Endothelial cell of umbilical vein (primary cell): ENCODE measurements at regions not wholly inside any gene's neighbourhood (a gene's known extent, or its start where the extent isn't known, plus 50 kb on each side); places are given as distances from the start of the nearest gene placed in this dataset.

Source experiments
- BruUV-seq: library from RNA; stranded (reverse); fragments of 400-500 nt; replicated peaks from 2 replicates; lab custom pipeline; 2021; lab: Mats Ljungman, UMichigan
- CTCF ChIA-PET: fragments of 300-600, 350-600 bp; sonication (Branson Sonifier 250); formaldehyde crosslinking; loops from one replicate; lab custom pipeline; 2021; ENCODE audit warnings: antibody characterized with exemption, inconsistent platforms; lab: Charles Lee
- POLR2A ChIA-PET: fragments of 300-600, 350-600 bp; sonication (Branson Sonifier 250); formaldehyde crosslinking; loops from one replicate; lab custom pipeline; 2021; ENCODE audit warnings: antibody characterized with exemption, inconsistent platforms; lab: Charles Lee
- DNase-seq: peaks from one replicate; pipeline ENCODE4 v3.0.0-alpha.2; 2011; ENCODE audit warnings: low read depth, low spot score
- FAIRE-seq: peaks from 2 replicates; lab custom pipeline; 2011; peaks lifted over from hg19 to GRCh38; lab: Jason Lieb, UNC
- H2AFZ ChIP-seq: 2 replicates; pipeline ENCODE4 v1.6.0; 2012; ENCODE audit warnings: low read depth, low read length, control low read depth, inconsistent platforms
- H3K27ac ChIP-seq: 2 replicates; pipeline ENCODE4 v1.5.1; 2011; ENCODE audit warnings: low read depth, mild to moderate bottlenecking, control low read depth, low read length, moderate library complexity; ENCODE audit not compliant: insufficient read depth
- H3K27me3 ChIP-seq, 2 experiments: 2 replicates each; pipeline versions ENCODE4 v1.6.0 to v1.6.1; 2011; ENCODE audit warnings: low read length in 2 of 2, mixed read lengths in 1 of 2; ENCODE audit not compliant: control insufficient read depth in 2 of 2, insufficient read depth in 2 of 2
- H3K36me3 ChIP-seq, 2 experiments: 2 replicates in 1 of 2; 3 replicates in 1 of 2; pipeline ENCODE4 v1.5.1; 2011; ENCODE audit warnings: low read length in 2 of 2, mild to moderate bottlenecking in 1 of 2, moderate library complexity in 1 of 2; ENCODE audit not compliant: control insufficient read depth in 2 of 2, insufficient read depth in 2 of 2; ENCODE audit errors: extremely low read depth in 1 of 2
- H3K4me1 ChIP-seq: 3 replicates; pipeline ENCODE4 v1.5.1; 2011; ENCODE audit warnings: mild to moderate bottlenecking, low read length; ENCODE audit not compliant: control insufficient read depth, insufficient read depth; ENCODE audit errors: extremely low read depth
- H3K4me2 ChIP-seq: 2 replicates; pipeline ENCODE4 v1.6.1; 2011; ENCODE audit warnings: low read length, control low read depth, mixed read lengths; ENCODE audit not compliant: insufficient read depth
- H3K4me3 ChIP-seq, 3 experiments: fragments of 200-600 bp in 1 of 3; sonication (generic), shearing (Covaris generic) in 1 of 3; replicated peaks in 1 of 3; 2 replicates each; pipeline ENCODE4 v1.5.1; 2011 to 2016; ENCODE audit warnings: control low read depth in 3 of 3, low read length in 3 of 3, mild to moderate bottlenecking in 2 of 3, inconsistent platforms in 1 of 3, low read depth in 1 of 3, moderate library complexity in 1 of 3; ENCODE audit not compliant: insufficient read depth in 1 of 3
- H3K79me2 ChIP-seq: 2 replicates; pipeline ENCODE4 v1.6.0; 2012; ENCODE audit warnings: low read length, inconsistent platforms; ENCODE audit not compliant: control insufficient read depth, insufficient read depth
- H3K9ac ChIP-seq: replicated peaks from 2 replicates; pipeline ENCODE3; 2011; ENCODE audit warnings: low read length, control low read depth; ENCODE audit not compliant: insufficient read depth; ENCODE audit errors: extremely low read depth
- H3K9me1 ChIP-seq: replicated peaks from 3 replicates; pipeline ENCODE4 v1.6.0; 2011; ENCODE audit warnings: mild to moderate bottlenecking, low read length; ENCODE audit not compliant: control insufficient read depth, insufficient read depth; ENCODE audit errors: extremely low read depth
- H3K9me3 ChIP-seq: replicated peaks from 2 replicates; pipeline ENCODE4 v1.5.1; 2012; ENCODE audit warnings: low read length, inconsistent platforms; ENCODE audit not compliant: control insufficient read depth, insufficient read depth
- H4K20me1 ChIP-seq: replicated peaks from 2 replicates; pipeline ENCODE3; 2011; ENCODE audit warnings: mild to moderate bottlenecking, low read length; ENCODE audit not compliant: control insufficient read depth, insufficient read depth; ENCODE audit errors: extremely low read depth
- EZH2 ChIP-seq: IDR thresholded peaks from 2 replicates; pipeline ENCODE4 v1.6.1; 2012; ENCODE audit warnings: borderline replicate concordance, low read depth, mild to moderate bottlenecking, moderate library complexity, low read length, inconsistent platforms; ENCODE audit not compliant: severe bottlenecking
- FOS ChIP-seq: IDR thresholded peaks from 2 replicates; pipeline ENCODE4 v1.6.1; 2011; ENCODE audit warnings: mild to moderate bottlenecking, low read length, moderate library complexity, borderline replicate concordance; ENCODE audit not compliant: insufficient read depth
- GATA2 ChIP-seq: IDR thresholded peaks from 2 replicates; pipeline ENCODE4 v1.7.0; 2011; ENCODE audit warnings: low read depth, mild to moderate bottlenecking, moderate library complexity, mixed read lengths, low read length; ENCODE audit not compliant: insufficient read length, insufficient read depth
- JUN ChIP-seq: IDR thresholded peaks from 2 replicates; pipeline ENCODE4 v1.6.1; 2011; ENCODE audit warnings: borderline replicate concordance, low read depth; ENCODE audit not compliant: insufficient read length, insufficient read depth
- MYC ChIP-seq: IDR thresholded peaks from one replicate; pipeline ENCODE4 v1.6.1; 2011; ENCODE audit warnings: mild to moderate bottlenecking, low read depth, low read length
- POLR2A ChIP-seq: IDR thresholded peaks from 2 replicates; pipeline ENCODE4 v1.6.1; 2012; ENCODE audit warnings: low read depth, mild to moderate bottlenecking, control low read depth, low read length
- POLR2AphosphoS5 ChIP-seq: IDR thresholded peaks from 2 replicates; pipeline ENCODE4 v1.6.1; 2012; ENCODE audit warnings: low read depth, mild to moderate bottlenecking, control low read depth, low read length, moderate library complexity; ENCODE audit not compliant: insufficient read depth
- dilution Hi-C: fragments of 300-500 bp; cut with MboI; formaldehyde crosslinking; loops from one replicate; pipeline ENCODE4 v1.15.0; 2019; ENCODE audit warnings: low sequenced_read_pairs; ENCODE audit not compliant: extremely low pct_ligation_motif_present
- intact Hi-C: fragments of 100-400 bp; cut with micrococcal nuclease; formaldehyde crosslinking; loops from one replicate; pipeline ENCODE4 v1.10.0; 2022
- TF ChIP-seq, protein P1 (sequence below), 2 donors: IDR thresholded peaks; 1 replicate in 1 of 2; 2 replicates in 1 of 2; pipeline ENCODE4 v1.5.1; 2011; ENCODE audit warnings: low read length in 2 of 2, mild to moderate bottlenecking in 2 of 2, moderate library complexity in 2 of 2, control low read depth in 1 of 2, inconsistent platforms in 1 of 2, low read depth in 1 of 2; ENCODE audit not compliant: insufficient read depth in 1 of 2; ENCODE audit errors: extremely low read depth in 1 of 2
- TF ChIP-seq, protein P2 (sequence below): IDR thresholded peaks from 2 replicates; pipeline ENCODE4 v1.6.1; 2011; ENCODE audit not compliant: insufficient read depth, insufficient read length

DNA sequence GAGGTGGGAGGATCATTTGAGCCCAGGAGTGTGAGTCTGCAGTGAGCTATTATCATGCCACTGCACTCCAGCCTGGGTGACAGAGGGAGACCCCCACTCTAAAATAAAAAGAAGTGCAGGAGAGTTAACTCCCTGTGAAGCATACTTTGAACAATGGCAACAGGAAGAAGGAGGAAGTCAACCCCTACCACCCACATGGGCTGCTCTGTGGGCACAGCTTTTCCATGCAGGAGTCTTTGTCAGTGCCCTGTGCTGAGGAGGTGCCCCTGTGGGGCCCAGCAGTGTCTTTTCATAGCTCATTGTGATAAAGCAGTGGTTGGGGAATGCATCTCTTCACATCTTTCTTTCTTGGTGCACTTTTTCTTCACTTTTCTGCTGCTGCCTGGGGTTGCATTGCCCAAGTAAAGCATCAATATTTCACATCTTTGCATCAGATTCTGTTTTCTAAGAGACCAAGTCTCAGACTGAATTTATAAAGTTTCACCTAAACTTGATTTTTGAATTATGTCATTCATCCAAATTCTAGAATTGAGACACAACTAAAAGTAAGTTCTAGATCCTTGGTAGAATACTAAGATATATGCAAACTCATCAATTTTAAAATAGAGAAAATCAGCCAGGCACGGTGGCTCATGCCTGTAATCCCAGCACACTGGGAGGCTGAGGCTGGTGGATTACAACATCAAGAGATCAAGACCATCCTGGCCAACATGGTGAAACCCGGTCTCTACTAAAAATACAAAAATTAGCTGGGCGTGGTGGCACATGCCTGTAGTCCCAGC lies 316.6 kb downstream of the DNAH5 start:
- Histone ChIP-seq H3K36me3 (no peaks in the 10 kb centered on the region), H3K27me3 (no peaks in the 10 kb centered on the region), H2AFZ (no peak overlapping the region), H3K79me2 (no peaks in the 10 kb centered on the region), H3K9me1 (no peaks in the 10 kb centered on the region), H3K27ac (no peak overlapping the region), H3K4me2 (no peak overlapping the region), H3K4me1 (no peaks in the 10 kb centered on the region), H4K20me1 (no peaks in the 10 kb centered on the region), H3K9ac (no peak overlapping the region), H3K9me3 (no peaks in the 10 kb centered on the region), H3K4me3 (no peak overlapping the region)
- POLR2A ChIA-PET: no interaction called here
- CTCF ChIA-PET: no interaction called here
- BruUV-seq: no TSS peak
- intact Hi-C loops (no loop called here), dilution Hi-C loops (no loop called here)
- TF ChIP-seq POLR2AphosphoS5: no peak
- TF ChIP-seq MYC: no peak
- DNase-seq (no peak), FAIRE-seq (no peak)

DNA sequence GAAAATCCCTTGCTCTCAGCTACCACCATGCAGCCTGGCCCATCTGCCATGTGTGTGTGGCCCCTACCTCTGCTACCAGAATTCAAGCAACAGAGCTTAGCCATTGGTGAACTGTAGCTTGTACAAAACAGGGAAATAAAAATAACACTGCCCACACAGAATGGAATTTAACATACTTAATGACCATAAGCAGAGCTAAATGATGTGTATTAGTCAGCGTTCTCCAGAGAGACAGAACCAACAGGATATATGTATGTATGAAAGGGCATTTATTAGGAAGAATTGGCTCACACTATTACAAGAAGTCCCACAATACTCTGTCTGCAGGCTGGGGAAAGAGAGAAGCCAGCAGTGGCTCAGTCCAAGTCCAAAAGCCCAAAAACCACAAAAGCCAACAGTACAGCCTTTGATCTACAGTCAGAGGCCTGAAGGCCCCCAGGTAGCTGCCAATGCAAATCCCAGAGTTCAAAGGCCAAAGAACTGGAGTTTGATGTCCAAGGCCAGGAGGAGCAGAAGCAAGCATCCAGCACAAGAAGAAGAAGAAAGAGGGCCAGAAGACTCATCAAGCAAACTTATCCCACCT lies 318.8 kb downstream of the DNAH5 start:
- dilution Hi-C loops: no loop called here
- Histone ChIP-seq H3K4me1 (no peaks in the 10 kb centered on the region), H4K20me1 (no peaks in the 10 kb centered on the region), H3K36me3 (no peaks in the 10 kb centered on the region), H3K27ac (no peak overlapping the region), H3K79me2 (no peaks in the 10 kb centered on the region), H3K9me1 (no peaks in the 10 kb centered on the region), H3K4me3 (no peak overlapping the region), H2AFZ (no peak overlapping the region), H3K27me3 (no peaks in the 10 kb centered on the region), H3K9ac (no peak overlapping the region), H3K9me3 (no peaks in the 10 kb centered on the region), H3K4me2 (no peak overlapping the region)
- intact Hi-C loops: no loop called here
- no peak for FAIRE-seq
- POLR2A ChIA-PET: no interaction called here
- CTCF ChIA-PET: no interaction called here
- TF ChIP-seq GATA2: no peak
- no peak for TF ChIP-seq EZH2
- no peak for TF ChIP-seq POLR2AphosphoS5
- TF ChIP-seq JUN: no peak
- TF ChIP-seq MYC: no peak
- TF ChIP-seq POLR2A: no peak
- TF ChIP-seq FOS: no peak
- TF ChIP-seq, protein P1, sequence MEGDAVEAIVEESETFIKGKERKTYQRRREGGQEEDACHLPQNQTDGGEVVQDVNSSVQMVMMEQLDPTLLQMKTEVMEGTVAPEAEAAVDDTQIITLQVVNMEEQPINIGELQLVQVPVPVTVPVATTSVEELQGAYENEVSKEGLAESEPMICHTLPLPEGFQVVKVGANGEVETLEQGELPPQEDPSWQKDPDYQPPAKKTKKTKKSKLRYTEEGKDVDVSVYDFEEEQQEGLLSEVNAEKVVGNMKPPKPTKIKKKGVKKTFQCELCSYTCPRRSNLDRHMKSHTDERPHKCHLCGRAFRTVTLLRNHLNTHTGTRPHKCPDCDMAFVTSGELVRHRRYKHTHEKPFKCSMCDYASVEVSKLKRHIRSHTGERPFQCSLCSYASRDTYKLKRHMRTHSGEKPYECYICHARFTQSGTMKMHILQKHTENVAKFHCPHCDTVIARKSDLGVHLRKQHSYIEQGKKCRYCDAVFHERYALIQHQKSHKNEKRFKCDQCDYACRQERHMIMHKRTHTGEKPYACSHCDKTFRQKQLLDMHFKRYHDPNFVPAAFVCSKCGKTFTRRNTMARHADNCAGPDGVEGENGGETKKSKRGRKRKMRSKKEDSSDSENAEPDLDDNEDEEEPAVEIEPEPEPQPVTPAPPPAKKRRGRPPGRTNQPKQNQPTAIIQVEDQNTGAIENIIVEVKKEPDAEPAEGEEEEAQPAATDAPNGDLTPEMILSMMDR (IDR thresholded peaks at IDR 0.05; ENCODE audit: extremely low read depth in 1 of 2, insufficient read depth in 1 of 2, low read depth in 1 of 2, low read length in 2 of 2): no peak
- TF ChIP-seq, protein P2, sequence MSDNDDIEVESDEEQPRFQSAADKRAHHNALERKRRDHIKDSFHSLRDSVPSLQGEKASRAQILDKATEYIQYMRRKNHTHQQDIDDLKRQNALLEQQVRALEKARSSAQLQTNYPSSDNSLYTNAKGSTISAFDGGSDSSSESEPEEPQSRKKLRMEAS: no peak
- no TSS peak for BruUV-seq
- no peak for DNase-seq
